GM18519 (cell line): ENCODE measurements at regions not wholly inside any gene's neighbourhood (a gene's known extent, or its start where the extent isn't known, plus 50 kb on each side); places are given as distances from the start of the nearest gene placed in this dataset.
"Not testable (repeated sequence)": the region's sequence is repeated elsewhere in the genome, so short reads cannot be mapped to it uniquely, and the experiment has no call there.

Source experiments
- ATAC-seq: cut with Tn5 transposase; IDR thresholded peaks from one replicate; pipeline ENCODE4 v1.9.1; 2021; ENCODE audit warnings: mild to moderate bottlenecking, moderate library complexity; ENCODE audit not compliant: unreplicated experiment, low FRiP score

- ATAC-seq, result no peak
These were observed 1983.0 kb upstream of the C9orf72 start for GRCh38 chr9:29556317-29556716.

DNA sequence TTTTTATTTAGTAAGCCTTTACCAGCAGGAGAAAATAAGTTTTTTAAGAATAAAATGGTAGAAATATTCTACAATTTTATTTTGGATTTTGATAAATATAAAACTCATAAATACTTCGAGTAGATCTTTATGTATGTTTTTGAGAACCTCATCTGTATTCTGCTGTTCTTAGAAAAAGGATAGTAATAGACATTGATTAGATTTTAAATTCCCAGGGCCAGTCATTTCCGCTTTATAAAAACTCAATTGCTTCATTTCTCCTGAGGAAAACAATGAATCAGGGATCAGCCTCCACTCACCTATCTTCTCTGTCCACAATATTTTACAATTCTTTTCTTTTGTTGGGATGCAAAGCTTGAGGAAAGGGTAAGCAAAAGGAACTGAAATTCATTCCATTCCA lies 1983.5 kb upstream of the C9orf72 start:
- no peak for ATAC-seq

DNA sequence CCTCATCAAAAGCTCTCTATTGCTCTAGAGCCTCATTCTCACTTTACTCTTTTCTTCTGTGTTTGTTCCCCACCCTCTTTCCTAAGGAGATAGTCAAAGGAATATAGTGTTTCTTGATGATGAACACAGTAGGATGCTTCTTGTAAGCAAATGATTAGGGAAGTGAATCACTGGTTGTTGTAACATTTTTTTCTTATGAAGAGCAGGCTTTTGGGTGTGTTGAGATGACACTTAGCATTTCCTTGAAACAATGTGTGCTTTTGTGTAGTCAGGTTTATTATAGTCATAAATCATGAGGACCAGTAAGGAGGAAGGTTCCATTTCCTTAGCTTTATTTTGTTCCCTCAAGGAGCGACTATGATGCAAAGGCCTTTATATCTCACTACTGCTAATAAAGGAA lies 1991.3 kb upstream of the C9orf72 start:
- no peak for ATAC-seq

GRCh38 chr9:29575219-29575618 lies 2001.9 kb upstream of the C9orf72 start:
- no peak for ATAC-seq

- ATAC-seq, result no peak
These were observed 2015.1 kb upstream of the C9orf72 start for GRCh38 chr9:29588361-29588760.

DNA sequence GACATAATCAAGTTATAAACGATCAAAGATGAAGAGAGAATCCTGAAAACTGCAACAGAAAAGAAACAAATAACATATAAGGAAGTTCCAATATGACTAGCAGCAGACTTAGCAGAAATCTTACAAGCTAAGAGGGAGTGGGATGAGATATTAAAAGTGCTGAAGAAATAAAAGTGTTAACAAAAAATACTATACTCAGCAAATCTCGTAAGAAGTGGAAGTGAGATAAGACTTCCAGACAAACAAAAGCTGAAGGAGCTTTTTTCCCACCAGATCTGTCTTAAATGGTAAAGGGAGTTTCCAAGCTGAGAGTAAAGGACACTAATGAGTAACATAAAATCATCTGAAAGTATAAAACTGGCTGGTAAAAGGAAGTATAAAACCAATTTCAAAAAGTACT lies 2036.0 kb upstream of the C9orf72 start:
- ATAC-seq, result no peak

DNA sequence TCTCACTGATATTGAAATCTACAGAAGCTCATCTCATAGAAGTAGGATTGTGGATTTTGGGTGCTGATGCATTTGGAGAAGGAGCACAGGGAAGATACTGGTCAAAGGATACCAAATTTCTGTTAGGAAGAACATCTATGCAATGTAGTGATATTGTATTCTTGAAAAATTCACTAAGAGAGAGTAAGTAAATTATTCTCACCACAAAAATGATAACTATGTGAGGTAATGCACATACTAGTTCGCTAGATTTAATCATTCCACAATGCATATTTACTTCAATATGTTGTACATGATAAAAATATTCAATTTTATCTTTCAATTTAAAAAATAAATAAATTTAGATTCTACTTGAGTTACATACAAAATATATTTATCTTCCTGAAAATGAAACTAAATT lies 2040.5 kb upstream of the C9orf72 start:
- no peak for ATAC-seq

DNA sequence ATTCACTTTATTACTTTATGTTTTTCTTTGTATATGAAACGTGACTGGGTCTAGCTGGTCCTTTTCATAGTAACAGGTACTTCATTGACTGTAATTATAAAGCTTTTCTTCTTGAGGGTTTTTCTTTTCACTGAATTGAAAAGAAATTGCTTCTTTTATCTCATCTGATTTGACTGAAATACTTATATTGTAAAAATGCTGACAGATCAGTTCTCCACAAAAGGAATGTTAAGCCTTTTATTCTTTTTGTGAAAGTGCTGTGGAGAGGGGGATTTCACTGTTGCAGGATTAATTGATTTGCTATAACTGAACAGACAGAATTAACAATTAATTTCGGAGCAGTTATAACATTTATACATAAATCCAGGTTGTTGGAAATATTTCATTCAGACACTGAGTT lies 2043.6 kb upstream of the C9orf72 start:
- no peak for ATAC-seq

DNA sequence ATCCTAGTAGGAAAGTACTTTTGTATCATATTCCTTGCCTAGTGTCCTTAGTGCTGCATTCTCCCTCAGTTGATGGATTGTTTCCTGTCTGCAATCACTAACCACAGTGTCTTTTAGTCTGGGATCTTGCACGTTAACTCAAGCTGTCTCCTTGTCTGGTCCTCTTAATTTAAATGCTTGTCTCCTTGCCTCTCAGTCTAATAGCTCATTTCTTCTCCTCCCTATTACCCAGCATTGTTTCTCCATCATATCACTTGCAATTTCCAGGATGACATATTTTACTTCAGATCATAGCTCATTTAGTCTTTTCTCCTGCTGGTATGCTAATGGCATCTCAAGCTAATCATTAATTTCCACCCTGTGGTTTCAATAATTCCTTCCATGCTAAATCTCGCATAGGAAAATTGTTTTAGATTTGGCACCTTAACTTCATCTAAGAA lies 2052.0 kb upstream of the C9orf72 start:
- no peak for ATAC-seq

- ATAC-seq, result no peak
These were observed 2052.7 kb upstream of the C9orf72 start for GRCh38 chr9:29625931-29626330.

GRCh38 chr9:29628856-29629255 lies 2055.6 kb upstream of the C9orf72 start:
- not testable (repeated sequence) for ATAC-seq

- ATAC-seq, result no peak
These were observed 2064.4 kb upstream of the C9orf72 start for GRCh38 chr9:29637471-29638237.

GRCh38 chr9:29640507-29640906 lies 2067.2 kb upstream of the C9orf72 start:
- no peak for ATAC-seq

DNA sequence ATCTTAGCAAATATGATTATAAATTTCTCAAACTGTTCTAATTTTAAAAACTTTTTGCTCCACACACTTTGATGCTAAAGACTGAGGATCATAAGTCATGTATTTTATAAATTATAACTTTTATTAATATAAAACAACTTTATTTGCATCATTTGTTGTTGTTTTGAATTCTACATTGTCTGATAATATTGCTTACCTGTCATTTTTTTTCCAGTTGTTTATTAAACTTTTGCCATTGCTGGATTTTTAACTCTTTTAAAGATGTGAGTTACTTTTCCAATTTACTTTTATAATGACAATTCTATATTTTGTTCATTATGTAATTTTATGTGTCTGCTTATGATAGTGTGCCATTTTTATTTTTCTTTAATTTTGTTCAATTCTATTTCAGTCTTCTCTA lies 2071.2 kb upstream of the C9orf72 start:
- ATAC-seq, result no peak

- no peak for ATAC-seq
These were observed 2074.2 kb upstream of the C9orf72 start for GRCh38 chr9:29647451-29647850.

DNA sequence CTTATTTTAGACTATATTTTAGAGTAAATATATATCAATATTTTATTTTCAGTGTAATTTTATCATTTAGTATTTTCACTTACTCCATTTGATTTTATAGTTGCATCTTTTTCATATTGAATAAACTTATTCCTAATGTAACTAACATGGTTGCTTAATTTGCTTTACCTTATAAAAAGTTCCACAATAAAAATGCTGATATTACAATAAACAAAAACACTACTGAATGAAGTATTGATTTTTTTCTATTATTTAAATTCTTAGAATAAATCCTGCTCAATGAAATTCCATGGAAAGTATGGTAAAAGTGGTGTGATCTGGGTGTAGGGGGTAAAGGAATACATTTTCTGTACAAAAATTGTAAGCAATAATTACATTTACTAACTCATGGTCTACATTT lies 2074.9 kb upstream of the C9orf72 start:
- no peak for ATAC-seq

GRCh38 chr9:29648601-29649000 lies 2075.3 kb upstream of the C9orf72 start:
- ATAC-seq, result no peak

DNA sequence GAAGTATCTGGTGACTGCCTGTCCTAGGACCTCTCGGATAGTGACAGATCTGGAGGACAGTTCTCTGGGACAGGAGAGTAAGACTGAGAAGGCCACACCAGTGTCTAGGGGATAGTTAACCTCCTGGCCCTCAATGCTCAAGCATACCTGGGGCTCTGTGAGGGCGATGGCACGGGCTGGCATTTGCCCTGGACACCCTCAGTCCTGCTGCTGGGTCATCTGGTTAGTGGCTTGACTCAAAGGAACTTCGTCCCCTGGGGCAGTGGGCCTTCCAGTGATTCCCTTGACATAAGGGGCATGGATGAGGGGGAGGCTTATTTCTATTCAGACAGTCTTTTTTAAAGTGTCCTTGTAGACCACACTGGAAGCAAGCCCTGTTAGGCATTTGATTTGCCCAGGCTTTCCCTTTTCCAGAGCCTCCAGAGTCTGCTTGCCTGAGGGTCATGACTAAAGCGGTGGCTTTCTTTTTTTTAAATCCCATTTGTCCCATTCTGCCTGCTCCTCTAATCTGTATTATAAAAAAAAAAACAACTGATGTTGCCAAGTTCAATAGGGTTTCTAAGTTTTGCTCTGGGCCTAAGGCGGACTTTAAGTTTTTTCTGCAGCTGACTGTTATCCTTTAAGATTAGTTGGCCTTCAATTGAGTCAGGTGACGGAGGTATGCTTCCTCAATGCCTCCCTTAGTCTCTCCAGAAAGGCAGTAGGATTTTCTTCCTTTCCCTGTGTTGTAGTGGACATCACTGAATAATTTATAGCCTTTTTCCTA lies 2083.5 kb upstream of the C9orf72 start:
- no peak for ATAC-seq

- ATAC-seq, result no peak
These were observed 2084.5 kb upstream of the C9orf72 start for GRCh38 chr9:29657821-29658220.

GRCh38 chr9:29659014-29659413 lies 2085.7 kb upstream of the C9orf72 start:
- no peak for ATAC-seq

DNA sequence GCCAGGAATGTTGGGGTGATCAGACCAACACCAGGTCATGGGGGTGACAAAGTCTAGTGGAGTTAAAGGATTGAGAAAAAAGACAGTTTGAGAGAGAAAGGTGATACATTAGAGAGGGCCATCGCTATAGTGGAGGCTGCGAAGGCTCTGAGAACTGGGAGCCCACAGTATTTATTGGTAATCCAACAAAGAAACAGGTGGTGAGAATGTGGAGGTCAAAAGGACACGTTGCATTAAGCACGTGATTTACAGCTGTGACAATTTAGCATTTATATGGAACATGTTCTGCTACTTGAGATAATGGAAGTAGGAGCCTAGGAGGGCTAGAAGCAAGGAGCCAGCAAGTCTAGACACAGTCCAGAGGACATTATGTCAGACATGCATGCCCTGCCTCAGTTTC lies 2086.5 kb upstream of the C9orf72 start:
- ATAC-seq, result no peak

DNA sequence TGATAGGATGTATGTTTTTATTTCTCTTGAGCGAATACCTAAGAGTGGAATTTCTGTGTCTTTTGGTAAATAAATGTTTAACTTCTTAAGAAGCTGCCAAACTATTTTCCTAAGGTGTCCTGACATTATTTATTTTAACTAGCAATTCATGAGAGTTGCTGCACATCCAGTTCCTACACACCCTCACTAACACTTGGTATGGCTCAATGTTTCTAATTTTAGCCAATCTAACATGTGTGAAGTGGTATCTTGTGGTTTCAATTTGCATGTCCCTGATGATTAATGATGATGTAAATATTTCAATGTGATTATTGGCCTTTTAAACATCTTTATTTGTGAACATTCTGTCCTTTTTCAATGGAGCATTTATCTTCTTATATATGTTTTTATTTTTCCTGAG lies 2095.5 kb upstream of the C9orf72 start:
- ATAC-seq, result no peak
